Upper lobe of left lung (tissue), 4 donors: ENCODE measurements at regions not wholly inside any gene's neighbourhood (a gene's known extent, or its start where the extent isn't known, plus 50 kb on each side); places are given as distances from the start of the nearest gene placed in this dataset.

Experiments
- EP300 ChIP-seq, 4 donors: sonication (generic); formaldehyde crosslinking; IDR thresholded peaks; one replicate each; pipeline ENCODE4 v1.5.1; 2017; ENCODE audit warnings: antibody characterized with exemption in 4 of 4, control low read depth in 2 of 4
- TF ChIP-seq, protein P1 (sequence below), 6 experiments: fragments of 450-650 bp in 4 of 6; fragments of 200-600 bp in 2 of 6; sonication (generic) in 2 of 6; IDR thresholded peaks; one replicate each; pipeline ENCODE4 v1.5.1; 2016 to 2019; ENCODE audit warnings: antibody characterized with exemption in 6 of 6

DNA sequence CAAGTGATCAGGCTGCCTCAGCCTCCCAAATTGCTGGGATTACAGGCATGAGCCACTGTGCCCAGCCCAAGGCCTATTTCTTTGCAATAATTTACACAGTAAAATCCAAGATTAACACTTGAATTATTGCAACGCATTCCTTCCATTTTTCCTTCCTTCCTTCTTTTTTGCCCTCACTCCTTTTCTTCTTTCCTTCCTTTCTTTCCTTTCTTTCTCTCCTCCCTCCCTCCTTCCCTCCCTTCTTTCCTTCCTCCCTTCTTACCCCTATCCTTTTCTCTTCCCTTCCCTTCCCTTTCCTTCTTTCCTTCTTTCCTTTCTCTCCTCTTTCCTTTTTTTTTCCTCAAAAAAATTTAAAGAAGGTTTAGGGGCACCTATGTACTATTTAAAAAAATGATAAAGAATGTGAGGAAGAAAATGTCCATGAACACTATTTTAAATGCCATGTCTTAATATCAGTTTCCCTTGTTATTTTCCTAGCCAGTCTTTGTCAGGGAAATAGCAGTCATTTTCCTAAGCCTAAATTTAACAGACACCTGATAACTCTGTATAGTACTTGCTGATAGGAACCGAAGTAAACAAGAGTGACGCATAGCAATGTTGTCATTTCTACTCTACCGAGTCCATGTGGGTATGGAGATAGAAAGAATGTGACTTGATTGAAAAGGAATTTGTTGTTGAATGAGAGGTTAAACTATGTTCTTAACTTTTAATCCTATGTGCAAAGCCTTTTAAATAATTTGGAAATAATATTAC is 79.8 kb upstream of the HMCN1 start:
- TF ChIP-seq, protein P1, sequence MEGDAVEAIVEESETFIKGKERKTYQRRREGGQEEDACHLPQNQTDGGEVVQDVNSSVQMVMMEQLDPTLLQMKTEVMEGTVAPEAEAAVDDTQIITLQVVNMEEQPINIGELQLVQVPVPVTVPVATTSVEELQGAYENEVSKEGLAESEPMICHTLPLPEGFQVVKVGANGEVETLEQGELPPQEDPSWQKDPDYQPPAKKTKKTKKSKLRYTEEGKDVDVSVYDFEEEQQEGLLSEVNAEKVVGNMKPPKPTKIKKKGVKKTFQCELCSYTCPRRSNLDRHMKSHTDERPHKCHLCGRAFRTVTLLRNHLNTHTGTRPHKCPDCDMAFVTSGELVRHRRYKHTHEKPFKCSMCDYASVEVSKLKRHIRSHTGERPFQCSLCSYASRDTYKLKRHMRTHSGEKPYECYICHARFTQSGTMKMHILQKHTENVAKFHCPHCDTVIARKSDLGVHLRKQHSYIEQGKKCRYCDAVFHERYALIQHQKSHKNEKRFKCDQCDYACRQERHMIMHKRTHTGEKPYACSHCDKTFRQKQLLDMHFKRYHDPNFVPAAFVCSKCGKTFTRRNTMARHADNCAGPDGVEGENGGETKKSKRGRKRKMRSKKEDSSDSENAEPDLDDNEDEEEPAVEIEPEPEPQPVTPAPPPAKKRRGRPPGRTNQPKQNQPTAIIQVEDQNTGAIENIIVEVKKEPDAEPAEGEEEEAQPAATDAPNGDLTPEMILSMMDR (IDR thresholded peaks at IDR 0.05) = no peak
- no peak for TF ChIP-seq EP300 (IDR thresholded peaks at IDR 0.05)
